ENCODE measurements at regions not wholly inside any gene's neighbourhood (a gene's known extent, or its start where the extent isn't known, plus 50 kb on each side); places are given as distances from the start of the nearest gene placed in this dataset.

DNA sequence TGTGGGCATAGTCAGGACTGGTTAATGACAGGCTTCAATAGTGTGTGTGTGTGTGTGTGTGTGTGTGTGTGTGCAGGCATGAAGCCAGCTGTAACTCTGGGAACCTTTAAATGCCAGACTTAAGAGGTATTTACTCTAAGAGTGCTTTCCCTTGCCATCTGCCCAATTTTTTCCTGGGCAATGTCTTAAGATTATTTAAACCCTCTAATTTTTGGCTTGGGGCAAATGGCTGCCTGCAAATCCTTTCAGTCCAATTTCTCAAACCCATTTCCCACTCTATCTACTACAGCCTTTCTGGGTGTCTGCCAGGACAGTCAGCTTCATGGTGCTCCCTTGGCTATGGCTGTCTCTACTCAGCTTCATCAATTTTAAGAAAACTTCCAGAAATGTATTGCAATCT lies 62.6 kb upstream of the C1GALT1 start:
- TF ChIP-seq CEBPB (IDR thresholded peaks at IDR 0.05; ENCODE audit: low read depth, low read length) (no peak), ASH2L (IDR thresholded peaks at IDR 0.05; ENCODE audit: low read length) (no peak), FOSL1 (IDR thresholded peaks at IDR 0.05; ENCODE audit: insufficient read depth, low read depth, low read length) (no peak)
- TF ChIP-seq, protein P1, sequence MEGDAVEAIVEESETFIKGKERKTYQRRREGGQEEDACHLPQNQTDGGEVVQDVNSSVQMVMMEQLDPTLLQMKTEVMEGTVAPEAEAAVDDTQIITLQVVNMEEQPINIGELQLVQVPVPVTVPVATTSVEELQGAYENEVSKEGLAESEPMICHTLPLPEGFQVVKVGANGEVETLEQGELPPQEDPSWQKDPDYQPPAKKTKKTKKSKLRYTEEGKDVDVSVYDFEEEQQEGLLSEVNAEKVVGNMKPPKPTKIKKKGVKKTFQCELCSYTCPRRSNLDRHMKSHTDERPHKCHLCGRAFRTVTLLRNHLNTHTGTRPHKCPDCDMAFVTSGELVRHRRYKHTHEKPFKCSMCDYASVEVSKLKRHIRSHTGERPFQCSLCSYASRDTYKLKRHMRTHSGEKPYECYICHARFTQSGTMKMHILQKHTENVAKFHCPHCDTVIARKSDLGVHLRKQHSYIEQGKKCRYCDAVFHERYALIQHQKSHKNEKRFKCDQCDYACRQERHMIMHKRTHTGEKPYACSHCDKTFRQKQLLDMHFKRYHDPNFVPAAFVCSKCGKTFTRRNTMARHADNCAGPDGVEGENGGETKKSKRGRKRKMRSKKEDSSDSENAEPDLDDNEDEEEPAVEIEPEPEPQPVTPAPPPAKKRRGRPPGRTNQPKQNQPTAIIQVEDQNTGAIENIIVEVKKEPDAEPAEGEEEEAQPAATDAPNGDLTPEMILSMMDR (IDR thresholded peaks at IDR 0.05; ENCODE audit: control extremely low read depth in 1 of 3, insufficient read depth in 1 of 3, low read depth in 1 of 3, low read length in 3 of 3): no peak
